HG02759 (cell line): ENCODE measurements at regions not wholly inside any gene's neighbourhood (a gene's known extent, or its start where the extent isn't known, plus 50 kb on each side); places are given as distances from the start of the nearest gene placed in this dataset.
"Not testable (repeated sequence)": the region's sequence is repeated elsewhere in the genome, so short reads cannot be mapped to it uniquely, and the experiment has no call there.

ENCODE experiments used
- ATAC-seq: cut with Tn5 transposase; IDR thresholded peaks from one replicate; pipeline ENCODE4 v1.9.1; 2021; ENCODE audit warnings: mild to moderate bottlenecking, moderate library complexity; ENCODE audit not compliant: unreplicated experiment

GRCh38 chr17:15858082-15858481 lies 86.8 kb upstream of the ADORA2B start:
- peak; percentile 56 for ATAC-seq

- not testable (repeated sequence) for ATAC-seq
These were observed 84.2 kb upstream of the ADORA2B start for GRCh38 chr17:15860774-15861173.

DNA sequence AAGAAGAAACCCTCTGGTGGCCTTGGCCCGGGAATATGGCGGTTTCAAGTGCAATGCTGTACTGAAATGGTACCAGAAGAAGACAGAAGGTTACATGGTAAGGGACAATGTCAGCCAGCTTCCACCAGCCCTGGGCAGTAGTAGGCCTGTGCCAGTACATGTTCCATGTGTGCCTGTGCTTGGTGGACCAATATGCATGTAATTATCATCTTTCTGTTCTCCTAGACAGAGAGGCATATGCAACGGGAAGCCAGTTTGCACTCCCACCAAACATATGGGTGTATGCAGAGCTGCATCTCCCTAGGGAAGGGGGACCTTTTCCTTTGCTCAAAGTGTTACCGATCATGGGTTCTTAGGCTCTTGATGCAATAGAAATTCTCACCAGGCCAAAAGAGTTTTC lies 80.9 kb upstream of the ADORA2B start:
- ATAC-seq, result not testable (repeated sequence)

DNA sequence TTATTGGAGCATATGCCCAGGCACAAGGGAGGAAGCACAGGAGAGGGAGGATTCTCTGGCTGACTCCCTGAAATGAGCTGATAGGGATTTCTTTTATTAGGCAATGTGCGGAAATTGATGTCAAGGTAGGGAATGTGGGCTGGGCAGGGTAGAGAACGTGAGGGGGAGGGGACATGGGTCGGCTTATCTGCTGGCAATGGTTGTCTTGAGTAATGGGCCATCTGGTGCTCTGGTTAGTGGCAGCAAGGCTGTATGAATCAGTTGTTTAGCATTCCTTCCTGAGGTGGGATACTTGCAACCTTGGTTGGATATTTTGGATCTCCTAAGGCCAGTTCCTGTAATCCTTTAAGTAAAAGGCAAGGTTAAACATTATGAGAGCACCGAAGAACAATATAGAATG lies 80.5 kb upstream of the ADORA2B start:
- not testable (repeated sequence) for ATAC-seq

- ATAC-seq, result not testable (repeated sequence)
These were observed 78.9 kb upstream of the ADORA2B start for GRCh38 chr17:15866015-15866414.

DNA sequence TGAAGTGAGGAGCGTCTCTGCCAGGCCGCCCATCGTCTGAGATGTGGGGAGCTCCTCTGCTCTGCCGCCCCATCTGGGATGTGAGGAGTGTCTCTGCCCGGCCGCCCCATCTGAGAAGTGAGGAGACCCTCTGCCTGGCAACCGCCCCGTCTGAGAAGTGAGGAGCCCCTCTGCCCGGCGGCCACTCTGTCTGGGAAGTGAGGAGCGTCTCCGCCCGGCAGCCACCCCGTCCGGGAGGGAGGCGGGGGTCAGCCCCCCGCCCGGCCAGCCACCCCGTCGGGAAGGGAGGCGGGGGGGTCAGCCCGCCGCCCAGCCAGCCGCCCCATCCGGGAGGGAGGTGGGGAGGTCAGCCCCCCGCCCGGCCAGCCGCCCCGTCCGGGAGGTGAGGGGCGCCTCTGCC lies 77.6 kb upstream of the ADORA2B start:
- not testable (repeated sequence) for ATAC-seq

- not testable (repeated sequence) for ATAC-seq
These were observed 75.1 kb upstream of the ADORA2B start for GRCh38 chr17:15869868-15870267.

GRCh38 chr17:15872677-15873076 lies 72.3 kb upstream of the ADORA2B start:
- not testable (repeated sequence) for ATAC-seq

DNA sequence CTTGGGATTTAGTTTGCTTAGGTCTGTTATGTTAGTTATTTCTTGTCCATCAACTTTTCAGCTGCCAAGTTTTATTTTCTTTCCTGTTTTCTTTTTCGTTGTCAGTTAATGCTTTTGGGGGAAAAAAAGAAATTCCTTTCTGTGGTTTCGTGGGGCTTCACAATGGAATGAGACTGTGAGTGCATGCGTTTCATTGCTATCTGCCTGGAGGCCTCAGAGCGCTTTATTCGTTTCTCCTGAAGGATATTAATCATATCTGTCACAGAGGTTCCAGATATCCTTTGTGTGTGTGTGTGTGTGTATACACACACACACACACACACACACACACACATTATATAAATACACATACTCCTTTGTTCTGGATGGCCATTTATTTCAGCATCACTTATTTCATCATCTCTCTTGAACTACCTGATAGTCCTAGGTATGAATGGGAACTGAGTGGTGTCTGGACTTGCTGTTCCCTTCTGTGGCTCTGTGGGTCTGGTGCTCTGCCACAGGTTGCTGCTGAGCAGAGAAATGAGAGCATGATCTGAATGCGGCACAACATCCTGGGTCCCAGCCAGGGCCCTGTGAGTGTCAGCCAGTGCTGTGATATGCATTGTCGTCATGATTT lies 66.9 kb upstream of the ADORA2B start:
- not testable (repeated sequence) for ATAC-seq

GRCh38 chr17:15882058-15882720 lies 62.7 kb upstream of the ADORA2B start:
- no peak for ATAC-seq

DNA sequence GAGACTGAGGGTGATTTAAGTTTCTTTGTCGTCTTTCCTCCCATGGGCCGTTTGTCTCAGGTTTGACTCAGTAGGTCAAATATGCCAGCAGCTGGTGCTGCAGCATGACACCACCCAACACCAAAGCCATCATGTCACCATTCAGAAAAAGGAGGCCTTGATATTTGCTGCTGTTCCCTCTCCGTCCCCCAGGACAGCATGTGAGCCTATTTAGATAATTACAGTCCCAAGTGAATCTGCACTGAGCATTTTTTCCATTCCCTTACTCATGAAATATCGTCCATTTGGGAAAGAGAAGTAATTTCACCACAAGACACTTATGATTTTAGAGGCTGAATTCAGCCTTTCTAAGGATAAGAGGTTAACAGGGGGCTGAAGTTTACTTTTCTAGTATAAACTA lies 62.2 kb upstream of the ADORA2B start:
- no peak for ATAC-seq

GRCh38 chr17:15883617-15884111 lies 61.3 kb upstream of the ADORA2B start:
- no peak for ATAC-seq

GRCh38 chr17:15884731-15885130 lies 60.2 kb upstream of the ADORA2B start:
- ATAC-seq, result no peak

DNA sequence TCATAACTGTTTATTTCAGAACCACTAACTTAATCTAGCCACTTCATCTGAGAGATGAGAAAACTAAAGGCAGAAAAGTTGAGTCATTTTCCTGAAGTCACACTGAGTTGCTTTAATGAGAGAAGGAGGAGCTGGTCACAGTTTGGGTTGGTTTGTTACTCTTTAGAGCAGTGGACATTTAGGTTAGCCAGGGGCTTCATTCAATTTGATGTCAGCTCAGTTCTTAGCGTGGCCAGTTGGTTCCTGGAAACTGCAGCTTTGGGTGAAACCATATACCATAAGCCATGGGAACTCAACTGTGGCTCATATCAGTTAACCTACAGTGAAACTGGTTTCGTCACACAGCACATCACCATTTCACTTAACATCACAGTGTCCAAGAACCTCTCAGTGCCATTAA lies 59.2 kb upstream of the ADORA2B start:
- no peak for ATAC-seq

DNA sequence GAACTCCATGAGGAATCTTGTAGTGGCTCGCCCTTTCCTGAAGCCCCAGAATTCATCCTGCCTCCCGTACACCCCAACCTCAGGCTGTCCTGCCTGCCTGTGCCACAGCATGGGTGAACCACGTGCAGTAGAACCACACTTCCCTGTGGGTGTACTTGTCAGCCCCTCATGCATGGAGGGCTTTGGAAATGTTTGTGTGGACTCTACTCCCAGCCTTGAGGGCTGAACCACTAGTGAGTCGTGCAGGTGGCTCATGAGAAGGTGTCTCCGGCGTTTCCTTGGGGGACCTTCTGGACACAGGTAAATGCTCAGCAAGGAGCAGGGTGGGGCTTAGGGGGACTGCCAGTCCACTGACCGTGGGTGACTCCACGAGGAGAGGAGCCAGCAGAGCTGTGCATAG lies 58.7 kb upstream of the ADORA2B start:
- no peak for ATAC-seq

DNA sequence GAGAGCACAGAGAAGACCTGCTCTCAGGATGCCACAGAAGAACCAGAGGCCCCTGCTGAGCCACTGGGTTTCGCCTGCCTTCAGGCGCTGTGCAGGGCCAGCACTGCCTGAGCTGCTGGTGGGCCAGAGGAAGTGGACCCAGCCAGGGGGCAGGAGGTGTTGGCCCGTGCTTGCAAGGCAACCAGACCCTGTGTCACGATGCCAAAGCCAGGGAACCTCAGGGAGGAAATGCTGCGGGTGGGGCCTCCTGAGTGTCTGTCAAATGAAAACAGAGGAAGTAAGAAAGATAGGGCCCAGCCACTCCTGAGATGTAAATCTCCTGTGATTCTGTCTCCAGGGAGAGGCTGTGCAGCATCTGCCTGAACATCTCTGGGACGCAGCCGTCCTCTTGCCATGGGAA lies 58.1 kb upstream of the ADORA2B start:
- ATAC-seq, result no peak

DNA sequence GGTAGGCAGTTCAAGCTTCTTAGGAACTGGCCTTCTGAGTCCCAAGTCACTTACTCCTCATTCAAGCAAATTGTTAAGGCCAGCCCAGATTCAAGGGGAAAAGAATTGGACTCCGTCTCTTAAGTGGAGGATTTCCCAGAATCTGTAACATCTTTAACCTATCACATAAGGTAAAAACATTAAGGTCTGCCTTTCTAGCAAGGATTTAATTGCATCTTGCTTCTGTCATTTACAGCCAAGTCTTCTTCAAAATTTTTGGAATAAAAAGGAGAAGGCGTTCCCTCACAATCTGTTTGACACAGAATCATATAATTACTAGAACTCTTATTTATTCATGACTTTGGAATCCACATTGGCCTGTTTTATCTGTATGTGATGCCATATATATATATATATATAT lies 56.5 kb upstream of the ADORA2B start:
- no peak for ATAC-seq

DNA sequence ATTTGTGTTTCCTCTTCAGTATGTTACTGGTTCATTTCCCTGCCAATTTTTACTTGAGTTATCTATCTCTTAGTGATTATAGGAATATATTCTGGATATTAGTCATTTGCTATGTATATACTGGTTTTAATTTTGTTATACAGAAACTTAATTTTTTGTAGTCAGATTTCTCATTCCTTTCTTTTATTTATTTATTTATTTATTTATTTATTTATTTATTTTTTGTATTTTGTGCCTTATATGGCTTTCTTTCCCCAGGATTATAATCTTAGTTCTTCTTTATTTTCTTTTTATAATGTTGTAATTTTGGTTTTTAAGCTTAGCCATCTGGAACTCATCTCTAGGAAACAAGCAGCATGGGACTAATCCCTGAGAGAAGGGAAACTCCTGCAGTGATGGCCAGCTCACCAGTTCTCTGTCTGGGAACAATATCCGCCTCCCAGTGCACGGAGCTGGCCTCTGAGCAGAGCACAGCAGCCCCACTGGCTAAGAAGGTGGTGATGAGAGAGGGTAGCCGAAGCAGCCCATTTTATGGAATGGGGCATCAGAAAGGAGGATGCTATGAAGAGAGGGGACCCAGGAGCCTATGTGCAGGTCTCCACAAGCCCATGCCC lies 54.5 kb upstream of the ADORA2B start:
- no peak for ATAC-seq

DNA sequence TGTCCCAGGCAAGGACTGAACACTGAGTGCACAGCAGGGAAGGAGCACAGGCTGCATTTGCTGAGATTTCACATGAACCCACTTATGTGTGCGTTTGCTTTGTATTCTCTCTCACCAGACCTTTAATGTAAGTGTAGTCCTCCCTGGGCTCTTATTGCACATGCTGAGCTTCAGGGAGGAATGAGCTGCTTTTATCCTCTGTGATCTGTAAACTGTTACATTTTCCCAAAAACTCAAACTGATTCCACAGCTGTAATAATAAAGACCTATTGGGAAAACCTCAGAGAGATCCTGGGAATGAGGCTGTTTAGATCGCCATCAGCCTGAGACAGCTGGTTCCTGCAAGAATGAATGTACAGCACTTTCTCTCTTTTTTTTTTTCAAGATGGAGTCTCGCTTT lies 53.6 kb upstream of the ADORA2B start:
- ATAC-seq, result no peak

DNA sequence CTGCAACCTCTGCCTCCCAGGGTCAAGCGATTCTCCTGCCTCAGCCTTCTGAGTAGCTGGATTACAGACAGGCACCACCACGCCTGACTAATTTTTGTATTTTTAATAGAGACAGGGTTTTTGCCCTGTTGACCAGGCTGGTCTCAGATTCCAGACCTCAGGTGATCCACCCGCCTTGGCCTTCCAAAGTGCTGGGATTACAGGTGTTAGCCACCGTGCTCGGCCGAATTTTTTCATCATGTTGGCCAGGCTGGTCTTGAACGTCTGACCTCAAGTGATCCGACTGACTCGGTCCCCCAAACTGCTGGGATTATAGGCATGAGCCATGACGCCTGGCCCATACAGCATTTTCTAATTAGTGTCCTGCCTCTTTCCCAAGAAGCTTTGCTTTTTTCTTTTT lies 52.7 kb upstream of the ADORA2B start:
- ATAC-seq, result no peak

- ATAC-seq, result no peak
These were observed 51.9 kb upstream of the ADORA2B start for GRCh38 chr17:15892731-15893657.
